ENCODE measurements at regions not wholly inside any gene's neighbourhood (a gene's known extent, or its start where the extent isn't known, plus 50 kb on each side); places are given as distances from the start of the nearest gene placed in this dataset.

DNA sequence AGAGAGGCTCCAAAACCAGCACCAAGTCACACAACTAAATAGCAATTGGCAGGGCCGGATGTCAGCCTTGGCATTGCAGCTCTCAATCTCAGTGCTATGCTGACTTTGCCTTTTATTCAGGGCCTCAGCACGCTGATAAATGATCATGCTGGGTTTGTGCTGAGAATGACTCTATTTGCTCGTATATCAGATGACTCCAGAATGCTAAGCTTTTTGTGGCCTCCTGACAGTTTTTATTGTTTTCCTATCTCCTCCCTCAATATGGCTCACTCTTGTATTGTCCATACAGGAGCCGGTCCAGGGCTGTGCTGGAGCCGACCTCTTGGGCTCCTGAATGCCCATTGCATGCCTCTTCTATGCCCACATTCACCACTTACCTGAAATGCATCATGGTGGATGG is 211.0 kb downstream of the EFNB2 start:
- Histone ChIP-seq H3K9me3 (ENCODE audit: control insufficient read depth in 2 of 2, insufficient read depth in 1 of 2, low read depth in 1 of 2, low read length in 1 of 2) (peaks cover 0 to 20% of the 10 kb centered on the region in 2 donors), H3K36me3 (ENCODE audit: control insufficient read depth in 3 of 3, insufficient read depth in 2 of 3, low read depth in 1 of 3, low read length in 3 of 3) (no peaks in the 10 kb centered on the region), H3K27me3 (ENCODE audit: control insufficient read depth in 3 of 3, insufficient read depth in 3 of 3, low read length in 3 of 3) (no peaks in the 10 kb centered on the region), H3K4me1 (ENCODE audit: control insufficient read depth in 3 of 3, insufficient read depth in 2 of 3, low read depth in 1 of 3, low read length in 2 of 3) (no peaks in the 10 kb centered on the region), H3K4me3 (ENCODE audit: low read depth in 1 of 3, low read length in 3 of 3) (no peak overlapping the region), H3K27ac (ENCODE audit: low read depth in 1 of 3, low read length in 2 of 3) (no peak overlapping the region)
- WGBS, 3 donors, result 86 to 92% (median 86%) methylated on average over 5 of the region's 5 CpGs
- no peak for DNase-seq
- no peak for FAIRE-seq

- DNase-seq (no peak), FAIRE-seq (no peak)
- H3K27ac ChIP-seq (ENCODE audit: low read depth in 1 of 3, low read length in 2 of 3), result no peak overlapping the region
- H3K36me3 ChIP-seq (ENCODE audit: control insufficient read depth in 3 of 3, insufficient read depth in 2 of 3, low read depth in 1 of 3, low read length in 3 of 3), result no peaks in the 10 kb centered on the region
- no peaks in the 10 kb centered on the region for H3K27me3 ChIP-seq (ENCODE audit: control insufficient read depth in 3 of 3, insufficient read depth in 3 of 3, low read length in 3 of 3)
- H3K4me3 ChIP-seq (ENCODE audit: low read depth in 1 of 3, low read length in 3 of 3), result no peak overlapping the region
- H3K4me1 ChIP-seq (ENCODE audit: control insufficient read depth in 3 of 3, insufficient read depth in 2 of 3, low read depth in 1 of 3, low read length in 2 of 3), result no peaks in the 10 kb centered on the region
- peaks cover 0 to 20% of the 10 kb centered on the region in 2 donors for H3K9me3 ChIP-seq (ENCODE audit: control insufficient read depth in 2 of 2, insufficient read depth in 1 of 2, low read depth in 1 of 2, low read length in 1 of 2)
Measured at GRCh38 chr13:106322628-106323027, 212.8 kb downstream of the EFNB2 start.

GRCh38 chr13:106318941-106319411 is 216.5 kb downstream of the EFNB2 start:
- 44 to 48% (median 48%) methylated on average over 4 of the region's 4 CpGs for WGBS, 3 donors
- Histone ChIP-seq H3K9me3 (ENCODE audit: control insufficient read depth in 2 of 2, insufficient read depth in 1 of 2, low read depth in 1 of 2, low read length in 1 of 2) (peaks cover 0 to 11% of the 10 kb centered on the region in 2 donors), H3K4me3 (ENCODE audit: low read depth in 1 of 3, low read length in 3 of 3) (no peak overlapping the region), H3K36me3 (ENCODE audit: control insufficient read depth in 3 of 3, insufficient read depth in 2 of 3, low read depth in 1 of 3, low read length in 3 of 3) (no peaks in the 10 kb centered on the region), H3K4me1 (ENCODE audit: control insufficient read depth in 3 of 3, insufficient read depth in 2 of 3, low read depth in 1 of 3, low read length in 2 of 3) (no peaks in the 10 kb centered on the region), H3K27ac (ENCODE audit: low read depth in 1 of 3, low read length in 2 of 3) (no peak overlapping the region), H3K27me3 (ENCODE audit: control insufficient read depth in 3 of 3, insufficient read depth in 3 of 3, low read length in 3 of 3) (no peaks in the 10 kb centered on the region)
- FAIRE-seq, result no peak
- DNase-seq, result no peak

GRCh38 chr13:106314417-106314816 is 221.0 kb downstream of the EFNB2 start:
- Histone ChIP-seq H3K4me1 (ENCODE audit: control insufficient read depth in 3 of 3, insufficient read depth in 2 of 3, low read depth in 1 of 3, low read length in 2 of 3) (no peaks in the 10 kb centered on the region), H3K4me3 (ENCODE audit: low read depth in 1 of 3, low read length in 3 of 3) (no peak overlapping the region), H3K36me3 (ENCODE audit: control insufficient read depth in 3 of 3, insufficient read depth in 2 of 3, low read depth in 1 of 3, low read length in 3 of 3) (no peaks in the 10 kb centered on the region), H3K27me3 (ENCODE audit: control insufficient read depth in 3 of 3, insufficient read depth in 3 of 3, low read length in 3 of 3) (no peaks in the 10 kb centered on the region), H3K9me3 (ENCODE audit: control insufficient read depth in 2 of 2, insufficient read depth in 1 of 2, low read depth in 1 of 2, low read length in 1 of 2) (no peaks in the 10 kb centered on the region), H3K27ac (ENCODE audit: low read depth in 1 of 3, low read length in 2 of 3) (no peak overlapping the region)
- FAIRE-seq (no peak), DNase-seq (no peak)
- 90 to 92% (median 92%) methylated on average over 5 of the region's 5 CpGs for WGBS, 3 donors

DNA sequence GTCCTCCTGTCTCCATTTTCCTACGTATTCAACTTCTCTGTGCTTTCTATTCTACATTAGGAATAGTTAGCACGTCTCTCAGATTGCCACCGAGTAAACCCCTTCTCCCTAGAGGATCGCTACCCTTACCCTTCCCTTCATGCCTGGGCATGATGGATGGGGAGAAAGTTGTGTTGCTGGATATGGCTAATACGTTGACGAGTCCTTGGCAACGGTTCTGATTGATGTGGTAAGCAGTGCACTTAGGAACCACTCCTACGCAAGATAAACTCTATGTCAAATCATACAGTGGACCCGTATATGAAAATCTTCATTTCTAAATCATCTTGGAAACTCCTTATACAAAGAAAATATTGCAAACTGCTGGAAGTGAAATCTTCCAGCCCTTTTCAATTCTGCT is 224.5 kb downstream of the EFNB2 start:
- Histone ChIP-seq H3K27me3 (ENCODE audit: control insufficient read depth in 3 of 3, insufficient read depth in 3 of 3, low read length in 3 of 3) (no peaks in the 10 kb centered on the region), H3K4me1 (ENCODE audit: control insufficient read depth in 3 of 3, insufficient read depth in 2 of 3, low read depth in 1 of 3, low read length in 2 of 3) (no peaks in the 10 kb centered on the region), H3K27ac (ENCODE audit: low read depth in 1 of 3, low read length in 2 of 3) (no peak overlapping the region), H3K36me3 (ENCODE audit: control insufficient read depth in 3 of 3, insufficient read depth in 2 of 3, low read depth in 1 of 3, low read length in 3 of 3) (no peaks in the 10 kb centered on the region), H3K9me3 (ENCODE audit: control insufficient read depth in 2 of 2, insufficient read depth in 1 of 2, low read depth in 1 of 2, low read length in 1 of 2) (no peaks in the 10 kb centered on the region), H3K4me3 (ENCODE audit: low read depth in 1 of 3, low read length in 3 of 3) (no peak overlapping the region)
- no peak for FAIRE-seq
- no peak for DNase-seq
- WGBS, 3 donors, result 74 to 81% (median 75%) methylated on average over 9 of the region's 9 CpGs

GRCh38 chr13:106310291-106310865 is 225.1 kb downstream of the EFNB2 start:
- Histone ChIP-seq H3K4me3 (ENCODE audit: low read depth in 1 of 3, low read length in 3 of 3) (no peak overlapping the region), H3K27me3 (ENCODE audit: control insufficient read depth in 3 of 3, insufficient read depth in 3 of 3, low read length in 3 of 3) (no peaks in the 10 kb centered on the region), H3K27ac (ENCODE audit: low read depth in 1 of 3, low read length in 2 of 3) (no peak overlapping the region), H3K4me1 (ENCODE audit: control insufficient read depth in 3 of 3, insufficient read depth in 2 of 3, low read depth in 1 of 3, low read length in 2 of 3) (no peaks in the 10 kb centered on the region), H3K36me3 (ENCODE audit: control insufficient read depth in 3 of 3, insufficient read depth in 2 of 3, low read depth in 1 of 3, low read length in 3 of 3) (no peaks in the 10 kb centered on the region), H3K9me3 (ENCODE audit: control insufficient read depth in 2 of 2, insufficient read depth in 1 of 2, low read depth in 1 of 2, low read length in 1 of 2) (no peaks in the 10 kb centered on the region)
- DNase-seq (no peak), FAIRE-seq (no peak)
- 84 to 95% (median 88%) methylated on average over 1 of the region's 1 CpG for WGBS, 3 donors

GRCh38 chr13:106306748-106307277 is 228.6 kb downstream of the EFNB2 start:
- Histone ChIP-seq H3K4me1 (ENCODE audit: control insufficient read depth in 3 of 3, insufficient read depth in 2 of 3, low read depth in 1 of 3, low read length in 2 of 3) (no peaks in the 10 kb centered on the region), H3K4me3 (ENCODE audit: low read depth in 1 of 3, low read length in 3 of 3) (no peak overlapping the region), H3K27me3 (ENCODE audit: control insufficient read depth in 3 of 3, insufficient read depth in 3 of 3, low read length in 3 of 3) (no peaks in the 10 kb centered on the region), H3K27ac (ENCODE audit: low read depth in 1 of 3, low read length in 2 of 3) (no peak overlapping the region), H3K36me3 (ENCODE audit: control insufficient read depth in 3 of 3, insufficient read depth in 2 of 3, low read depth in 1 of 3, low read length in 3 of 3) (no peaks in the 10 kb centered on the region), H3K9me3 (ENCODE audit: control insufficient read depth in 2 of 2, insufficient read depth in 1 of 2, low read depth in 1 of 2, low read length in 1 of 2) (no peaks in the 10 kb centered on the region)
- FAIRE-seq (no peak), DNase-seq (no peak)
- 77 to 92% (median 79%) methylated on average over 6 of the region's 6 CpGs for WGBS, 3 donors

DNA sequence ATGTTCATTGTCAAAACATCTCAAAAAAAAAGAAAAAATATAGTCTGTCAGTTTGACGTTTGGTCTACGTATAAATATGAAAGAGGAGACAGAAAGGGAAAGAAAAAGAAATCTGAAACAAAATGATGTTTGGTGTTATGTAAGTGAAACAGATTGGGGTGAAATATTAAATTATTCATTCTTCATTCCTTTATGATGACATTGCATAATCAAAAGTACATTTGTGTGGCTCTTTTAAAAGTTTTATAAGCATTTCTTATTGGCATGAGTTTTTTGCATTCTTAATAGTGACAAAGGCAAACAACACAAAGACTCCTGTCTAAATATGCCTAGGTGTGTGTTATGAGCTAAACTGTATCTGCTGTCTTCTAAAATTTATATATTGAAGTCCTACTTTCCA is 232.6 kb downstream of the EFNB2 start:
- Histone ChIP-seq H3K9me3 (ENCODE audit: control insufficient read depth in 2 of 2, insufficient read depth in 1 of 2, low read depth in 1 of 2, low read length in 1 of 2) (peaks cover 0 to 2% of the 10 kb centered on the region in 2 donors), H3K4me3 (ENCODE audit: low read depth in 1 of 3, low read length in 3 of 3) (no peak overlapping the region), H3K36me3 (ENCODE audit: control insufficient read depth in 3 of 3, insufficient read depth in 2 of 3, low read depth in 1 of 3, low read length in 3 of 3) (no peaks in the 10 kb centered on the region), H3K27me3 (ENCODE audit: control insufficient read depth in 3 of 3, insufficient read depth in 3 of 3, low read length in 3 of 3) (no peaks in the 10 kb centered on the region), H3K4me1 (ENCODE audit: control insufficient read depth in 3 of 3, insufficient read depth in 2 of 3, low read depth in 1 of 3, low read length in 2 of 3) (no peaks in the 10 kb centered on the region), H3K27ac (ENCODE audit: low read depth in 1 of 3, low read length in 2 of 3) (no peak overlapping the region)
- no peak for FAIRE-seq
- DNase-seq, result no peak
- 88 to 95% (median 90%) methylated on average over 2 of the region's 2 CpGs for WGBS, 3 donors

- WGBS, 3 donors, result 53 to 71% (median 56%) methylated on average over 1 of the region's 1 CpG
- no peak for FAIRE-seq
- peaks cover 0 to 2% of the 10 kb centered on the region in 2 donors for H3K9me3 ChIP-seq (ENCODE audit: control insufficient read depth in 2 of 2, insufficient read depth in 1 of 2, low read depth in 1 of 2, low read length in 1 of 2)
- no peaks in the 10 kb centered on the region for H3K4me1 ChIP-seq (ENCODE audit: control insufficient read depth in 3 of 3, insufficient read depth in 2 of 3, low read depth in 1 of 3, low read length in 2 of 3)
- no peak for DNase-seq
- no peak overlapping the region for H3K27ac ChIP-seq (ENCODE audit: low read depth in 1 of 3, low read length in 2 of 3)
- no peaks in the 10 kb centered on the region for H3K27me3 ChIP-seq (ENCODE audit: control insufficient read depth in 3 of 3, insufficient read depth in 3 of 3, low read length in 3 of 3)
- no peak overlapping the region for H3K4me3 ChIP-seq (ENCODE audit: low read depth in 1 of 3, low read length in 3 of 3)
- no peaks in the 10 kb centered on the region for H3K36me3 ChIP-seq (ENCODE audit: control insufficient read depth in 3 of 3, insufficient read depth in 2 of 3, low read depth in 1 of 3, low read length in 3 of 3)
Measured at GRCh38 chr13:106302011-106302410, 233.5 kb downstream of the EFNB2 start.
